H1 (cell line): ENCODE measurements at regions not wholly inside any gene's neighbourhood (a gene's known extent, or its start where the extent isn't known, plus 50 kb on each side); places are given as distances from the start of the nearest gene placed in this dataset.

Experiments
- CTCF ChIA-PET: fragments of 300-600 bp; sonication (Branson Sonifier 250); formaldehyde crosslinking; loops from one replicate; lab custom pipeline; 2021; ENCODE audit not compliant: partially characterized antibody; lab: Charles Lee
- POLR2A ChIA-PET: fragments of 300-600 bp; sonication (Branson Sonifier 250); formaldehyde crosslinking; loops from one replicate; lab custom pipeline; 2021; ENCODE audit warnings: inconsistent platforms; ENCODE audit not compliant: partially characterized antibody; lab: Charles Lee
- DNase-seq, 2 experiments: peaks; one replicate each; pipeline versions ENCODE4 v3.0.0 to v3.0.0-alpha.2; 2010 to 2022; ENCODE audit warnings: low spot score in 2 of 2, low read depth in 1 of 2, mixed read lengths in 1 of 2
- FAIRE-seq: peaks from 2 replicates; lab custom pipeline; 2011; peaks lifted over from hg19 to GRCh38; lab: Jason Lieb, UNC
- H2AFZ ChIP-seq: 2 replicates; pipeline ENCODE4 v1.8.1; 2012; ENCODE audit warnings: low read length, inconsistent platforms
- H2AK5ac ChIP-seq: 2 replicates; pipeline ENCODE4 v1.6.1; 2013; ENCODE audit warnings: low read depth, low read length
- H2BK120ac ChIP-seq: replicated peaks from 2 replicates; pipeline ENCODE3; 2013; ENCODE audit warnings: low read depth, low read length, inconsistent platforms
- H2BK12ac ChIP-seq: 2 replicates; pipeline ENCODE4 v1.6.1; 2013; ENCODE audit warnings: low read depth, low read length
- H2BK15ac ChIP-seq: 2 replicates; pipeline ENCODE4 v1.6.1; 2013; ENCODE audit warnings: low read length
- H2BK20ac ChIP-seq: 2 replicates; pipeline ENCODE4 v1.6.1; 2013; ENCODE audit warnings: low read length
- H2BK5ac ChIP-seq: 2 replicates; pipeline ENCODE4 v1.6.1; 2013; ENCODE audit warnings: low read depth, low read length
- H3K14ac ChIP-seq: 2 replicates; pipeline ENCODE4 v1.6.1; 2013; ENCODE audit warnings: inconsistent platforms; ENCODE audit not compliant: insufficient read length
- H3K18ac ChIP-seq: 2 replicates; pipeline ENCODE4 v1.6.1; 2013; ENCODE audit warnings: low read length; ENCODE audit errors: extremely low read depth
- H3K23ac ChIP-seq: 2 replicates; pipeline ENCODE4 v1.6.1; 2013; ENCODE audit warnings: inconsistent platforms; ENCODE audit not compliant: insufficient read length
- H3K23me2 ChIP-seq: 2 replicates; pipeline ENCODE4 v1.6.1; 2013; ENCODE audit warnings: low read depth, low read length
- H3K27ac ChIP-seq: 2 replicates; pipeline ENCODE4 v1.6.1; 2011; ENCODE audit warnings: low read depth, low read length, inconsistent platforms
- H3K27me3 ChIP-seq, 4 experiments: replicated peaks in 1 of 4; 1 replicate in 1 of 4; 2 replicates in 3 of 4; pipeline versions ENCODE4 v1.6.1 to v1.8.1; 2011 to 2013; ENCODE audit warnings: low read length in 3 of 4, mild to moderate bottlenecking in 3 of 4, inconsistent platforms in 2 of 4, mixed read lengths in 2 of 4, moderate library complexity in 1 of 4; ENCODE audit not compliant: control insufficient read depth in 3 of 4, insufficient read depth in 3 of 4; ENCODE audit errors: extremely low read depth in 1 of 4
- H3K36me3 ChIP-seq, 4 experiments: 2 replicates each; pipeline versions ENCODE4 v1.6.1 to v1.8.1; 2011 to 2013; ENCODE audit warnings: mild to moderate bottlenecking in 4 of 4, low read length in 3 of 4, moderate library complexity in 2 of 4, control low read depth in 1 of 4, inconsistent platforms in 1 of 4; ENCODE audit not compliant: insufficient read depth in 4 of 4, control insufficient read depth in 2 of 4
- H3K4ac ChIP-seq: replicated peaks from 2 replicates; pipeline ENCODE3; 2013; ENCODE audit warnings: low read length, low read depth, mixed read lengths, inconsistent platforms; ENCODE audit not compliant: insufficient read length
- H3K4me1 ChIP-seq, 4 experiments: replicated peaks in 1 of 4; 1 replicate in 1 of 4; 2 replicates in 3 of 4; pipeline versions ENCODE4 v1.6.1 to v1.8.1; 2011 to 2013; ENCODE audit warnings: low read length in 3 of 4, inconsistent platforms in 2 of 4, mixed read lengths in 1 of 4; ENCODE audit not compliant: insufficient read depth in 4 of 4, control insufficient read depth in 3 of 4
- H3K4me2 ChIP-seq, 2 experiments: 2 replicates each; pipeline versions ENCODE4 v1.6.1 to v1.8.1; 2011 to 2013; ENCODE audit warnings: low read depth in 2 of 2, low read length in 2 of 2, control low read depth in 1 of 2, inconsistent platforms in 1 of 2, mild to moderate bottlenecking in 1 of 2; ENCODE audit not compliant: insufficient read depth in 1 of 2
- H3K4me3 ChIP-seq, 4 experiments: fragments of 200-600, 300-600 bp in 1 of 4; sonication (generic), shearing (Covaris generic), sonication (Bioruptor Twin) in 1 of 4; 2 replicates each; pipeline versions ENCODE4 v1.5.1 to v1.8.1; 2011 to 2016; ENCODE audit warnings: low read length in 4 of 4, low read depth in 3 of 4, control low read depth in 2 of 4, inconsistent platforms in 2 of 4, mild to moderate bottlenecking in 2 of 4, mixed read lengths in 1 of 4, moderate library complexity in 1 of 4; ENCODE audit not compliant: insufficient read depth in 2 of 4; ENCODE audit errors: extremely low read depth in 1 of 4
- H3K56ac ChIP-seq: replicated peaks from 2 replicates; pipeline ENCODE3; 2013; ENCODE audit warnings: low read depth, mild to moderate bottlenecking, mixed read lengths, low read length, inconsistent platforms; ENCODE audit not compliant: insufficient read length
- H3K79me1 ChIP-seq: 2 replicates; pipeline ENCODE4 v1.6.1; 2013; ENCODE audit warnings: low read depth, low read length, control low read depth
- H3K79me2 ChIP-seq, 2 experiments: 2 replicates each; pipeline versions ENCODE4 v1.6.1 to v1.8.1; 2012 to 2013; ENCODE audit warnings: low read length in 2 of 2, mild to moderate bottlenecking in 2 of 2, inconsistent platforms in 1 of 2; ENCODE audit not compliant: insufficient read depth in 2 of 2, control insufficient read depth in 1 of 2
- H3K9ac ChIP-seq, 4 experiments: replicated peaks in 1 of 4; 1 replicate in 1 of 4; 2 replicates in 3 of 4; pipeline versions ENCODE4 v1.6.1 to v1.8.1; 2011 to 2013; ENCODE audit warnings: low read depth in 3 of 4, low read length in 3 of 4, control low read depth in 2 of 4, mild to moderate bottlenecking in 2 of 4, moderate library complexity in 2 of 4, inconsistent platforms in 1 of 4; ENCODE audit errors: extremely low read depth in 1 of 4
- H3K9me3 ChIP-seq, 2 experiments: 2 replicates each; pipeline versions ENCODE4 v1.6.1 to v1.8.1; 2012 to 2013; ENCODE audit warnings: mild to moderate bottlenecking in 2 of 2, moderate library complexity in 2 of 2, control low read depth in 1 of 2, inconsistent platforms in 1 of 2, low read depth in 1 of 2, low read length in 1 of 2, mixed read lengths in 1 of 2; ENCODE audit not compliant: insufficient read depth in 2 of 2
- H4K20me1 ChIP-seq, 2 experiments: replicated peaks in 1 of 2; 2 replicates each; pipeline versions ENCODE3 to v1.8.1; 2011 to 2013; ENCODE audit warnings: inconsistent platforms in 2 of 2, low read length in 2 of 2, mild to moderate bottlenecking in 1 of 2; ENCODE audit not compliant: insufficient read depth in 2 of 2, control insufficient read depth in 1 of 2
- H4K5ac ChIP-seq: 2 replicates; pipeline ENCODE4 v1.6.1; 2013; ENCODE audit warnings: low read length, low read depth, mixed read lengths, inconsistent platforms; ENCODE audit not compliant: insufficient read length
- H4K8ac ChIP-seq: 2 replicates; pipeline ENCODE4 v1.8.0; 2013; ENCODE audit warnings: mild to moderate bottlenecking, moderate library complexity, low read length, inconsistent platforms; ENCODE audit not compliant: insufficient read depth; ENCODE audit errors: extremely low read depth
- H4K91ac ChIP-seq: replicated peaks from 2 replicates; pipeline ENCODE3; 2013; ENCODE audit warnings: low read length, mixed read lengths, inconsistent platforms; ENCODE audit not compliant: insufficient read length
- TAF7 ChIP-seq: optimal IDR thresholded peaks from 2 replicates; pipeline ENCODE3; 2011; ENCODE audit warnings: low read depth, mild to moderate bottlenecking, inconsistent platforms, low read length, moderate library complexity, borderline replicate concordance
- WGBS, 2 experiments: shearing (Covaris generic) in 1 of 2; methylation state at CpG; one replicate each; pipeline versions ENCODE4 v1.1.6 to v1.1.7; 2013 to 2015; ENCODE audit warnings: low lambda C conversion rate in 2 of 2, mixed read lengths in 2 of 2, inconsistent platforms in 1 of 2, low coverage in 1 of 2, missing lambda C conversion rate in 1 of 2; ENCODE audit not compliant: insufficient replicate concordance in 2 of 2, insufficient coverage in 1 of 2, insufficient read length in 1 of 2; ENCODE audit errors: extremely low coverage in 1 of 2, missing lambda C conversion rate in 1 of 2; 5-methylcytosine and 5-hydroxymethylcytosine counted together

- H3K36me3 ChIP-seq, result no peaks in the 10 kb centered on the region
- H3K4me2 ChIP-seq, result no peak overlapping the region
- H2AFZ ChIP-seq, result no peak overlapping the region
- ChIA-PET POLR2A (no interaction called here), CTCF (no interaction called here)
- H3K23me2 ChIP-seq, result no peaks in the 10 kb centered on the region
- no peak overlapping the region for H2BK120ac ChIP-seq
- no peak overlapping the region for H4K91ac ChIP-seq
- no peak overlapping the region for H2BK12ac ChIP-seq
- no peak overlapping the region for H3K56ac ChIP-seq
- no peak overlapping the region for H3K14ac ChIP-seq
- no peak overlapping the region for H3K18ac ChIP-seq
- DNase-seq (no peak), FAIRE-seq (no peak)
- no peaks in the 10 kb centered on the region for H3K79me1 ChIP-seq
- no peak overlapping the region for H3K9ac ChIP-seq
- no peak overlapping the region for H4K8ac ChIP-seq
- H3K27me3 ChIP-seq, result no peaks in the 10 kb centered on the region
- H2BK20ac ChIP-seq, result no peak overlapping the region
- H3K9me3 ChIP-seq, result no peaks in the 10 kb centered on the region
- no peak overlapping the region for H3K23ac ChIP-seq
- no peak overlapping the region for H3K4me3 ChIP-seq
- H4K20me1 ChIP-seq, result no peaks in the 10 kb centered on the region
- 92% methylated on average over 2 of the region's 2 CpGs; no CpG with 5 or more reads in 1 of the 2 experiments for WGBS, 2 experiments
- H4K5ac ChIP-seq, result no peak overlapping the region
- H3K79me2 ChIP-seq, result no peaks in the 10 kb centered on the region
- H3K4ac ChIP-seq, result no peak overlapping the region
- H3K27ac ChIP-seq, result no peak overlapping the region
- no peak overlapping the region for H2AK5ac ChIP-seq
- H2BK5ac ChIP-seq, result no peak overlapping the region
- H3K4me1 ChIP-seq, result no peaks in the 10 kb centered on the region
- H2BK15ac ChIP-seq, result no peak overlapping the region
- no peak for TF ChIP-seq TAF7
Observed at GRCh38 chr13:82058364-82058763, 1717.4 kb upstream of the SPRY2 start.
